HG02623 (cell line): ENCODE measurements at regions not wholly inside any gene's neighbourhood (a gene's known extent, or its start where the extent isn't known, plus 50 kb on each side); places are given as distances from the start of the nearest gene placed in this dataset.

Source experiments
- ATAC-seq: cut with Tn5 transposase; IDR thresholded peaks from one replicate; pipeline ENCODE4 v1.9.1; 2021; ENCODE audit warnings: moderate library complexity; ENCODE audit not compliant: unreplicated experiment

GRCh38 chr20:6693178-6693807 lies 74.2 kb upstream of the BMP2 start:
- ATAC-seq, result no peak

DNA sequence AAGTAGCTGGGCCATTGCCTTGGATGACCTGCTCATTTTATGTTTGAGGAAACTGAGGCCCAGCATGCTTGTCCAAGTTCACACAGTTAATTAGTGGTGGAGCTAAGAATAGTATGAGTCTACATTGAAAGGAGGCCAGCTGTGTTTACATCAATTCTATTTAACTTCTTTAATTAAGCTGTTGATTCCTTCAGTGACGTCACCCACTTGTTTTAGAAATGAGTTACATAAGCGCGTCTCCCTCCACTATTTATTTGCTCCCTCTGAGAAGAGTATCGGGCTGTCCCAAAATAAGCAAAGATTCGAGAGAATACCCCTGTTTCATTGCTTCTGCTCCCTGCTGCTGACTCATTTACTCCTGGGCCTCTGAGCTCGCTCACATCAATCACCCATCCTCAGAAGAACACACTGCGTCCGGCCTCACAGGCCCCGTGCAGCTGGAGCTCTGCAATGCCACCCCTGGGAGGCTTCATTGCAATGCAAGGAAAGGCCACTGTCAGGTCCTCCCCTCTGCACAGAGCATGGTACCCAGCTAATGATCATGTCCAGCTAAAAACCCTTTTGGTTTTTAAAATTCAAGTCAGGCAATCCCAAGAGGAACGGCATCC lies 74.8 kb upstream of the BMP2 start:
- no peak for ATAC-seq

DNA sequence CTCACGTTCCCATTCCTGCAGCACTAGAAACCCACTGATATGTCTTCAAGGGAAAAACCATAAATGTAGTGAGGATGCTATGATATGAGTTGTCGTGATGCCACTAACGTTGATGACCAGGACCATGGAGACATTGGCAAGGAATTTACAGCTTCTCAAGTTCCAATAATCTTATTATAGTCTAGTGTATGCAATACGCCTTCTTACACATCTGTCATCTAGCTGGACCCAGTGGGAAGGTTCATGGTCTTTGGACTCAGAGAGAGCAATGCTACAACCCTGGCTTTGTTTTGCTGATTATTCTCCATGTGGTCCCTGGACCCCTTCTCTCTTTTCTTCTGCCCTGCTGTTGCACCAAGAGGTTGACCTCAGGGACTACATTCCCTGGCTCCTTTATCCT lies 76.0 kb upstream of the BMP2 start:
- no peak for ATAC-seq

DNA sequence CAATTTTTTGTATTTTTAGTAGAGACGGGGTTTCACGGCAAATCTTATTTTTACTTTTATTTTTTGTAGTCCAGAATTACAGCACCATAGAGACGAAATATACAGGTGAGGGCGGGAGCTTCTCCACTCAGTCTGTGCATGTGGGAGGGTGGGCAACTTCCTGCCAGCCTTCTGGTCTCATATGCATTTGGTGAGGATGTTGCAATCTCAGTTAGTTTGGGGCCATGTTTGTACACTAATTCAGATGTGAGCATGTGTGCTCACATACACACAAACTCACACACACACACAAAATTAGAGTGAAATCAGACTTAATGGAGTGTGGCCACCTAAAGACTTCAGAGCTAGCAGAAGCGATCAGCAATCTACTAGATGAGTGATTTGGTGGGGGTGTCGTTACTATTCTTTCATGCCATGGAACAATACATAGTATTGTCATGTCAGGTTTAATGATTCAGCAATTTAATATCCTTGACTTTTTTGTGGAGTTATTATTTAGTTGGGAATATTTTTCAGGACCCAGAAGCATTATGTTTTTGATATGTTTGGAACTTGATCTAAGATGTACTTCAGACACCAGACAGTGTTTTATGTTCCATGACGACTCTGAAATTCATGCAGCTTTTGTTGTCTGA lies 78.0 kb upstream of the BMP2 start:
- no peak for ATAC-seq

DNA sequence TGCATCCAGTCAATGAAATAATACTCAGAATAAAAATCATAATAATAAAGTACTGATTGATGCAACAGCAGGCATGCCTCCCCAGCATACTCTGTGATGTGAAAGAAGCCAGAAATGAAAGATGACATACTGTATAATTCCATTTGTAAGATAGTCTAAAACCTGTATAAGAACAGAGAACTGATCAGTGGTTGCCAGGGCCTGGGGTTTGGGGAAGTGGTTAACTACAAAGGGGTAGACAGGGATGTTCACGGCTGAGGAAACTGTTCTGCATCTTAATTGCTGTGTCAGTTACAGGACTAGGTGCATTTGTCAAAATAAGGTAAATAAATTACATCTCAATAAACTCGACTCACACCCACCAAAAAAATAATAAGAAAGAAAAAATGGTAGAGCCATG lies 81.3 kb upstream of the BMP2 start:
- no peak for ATAC-seq

GRCh38 chr20:6685626-6686025 lies 81.9 kb upstream of the BMP2 start:
- no peak for ATAC-seq

GRCh38 chr20:6685181-6685582 lies 82.3 kb upstream of the BMP2 start:
- ATAC-seq, result no peak

- no peak for ATAC-seq
Observed at GRCh38 chr20:6683021-6683977, 84.2 kb upstream of the BMP2 start.

- ATAC-seq, result no peak
Observed at GRCh38 chr20:6680854-6681253, 86.6 kb upstream of the BMP2 start.

DNA sequence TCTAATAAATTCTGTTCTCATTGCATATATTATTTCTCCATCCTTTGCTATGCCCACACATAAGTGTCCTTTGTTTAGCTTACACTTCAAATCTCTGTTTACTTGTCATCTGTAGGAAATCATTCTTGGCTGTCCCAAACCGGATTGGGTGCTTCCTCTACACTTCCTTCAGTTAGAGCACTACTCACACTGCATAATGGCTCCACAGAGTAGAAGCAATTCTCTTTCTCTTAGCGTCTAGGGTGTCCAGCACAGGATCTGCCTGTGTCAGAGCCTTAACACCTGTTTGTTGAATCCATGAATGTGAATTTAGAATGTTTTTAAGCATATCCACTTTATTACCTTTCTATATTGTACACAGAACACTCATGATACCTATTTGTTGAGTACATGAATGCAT lies 87.0 kb upstream of the BMP2 start:
- no peak for ATAC-seq

DNA sequence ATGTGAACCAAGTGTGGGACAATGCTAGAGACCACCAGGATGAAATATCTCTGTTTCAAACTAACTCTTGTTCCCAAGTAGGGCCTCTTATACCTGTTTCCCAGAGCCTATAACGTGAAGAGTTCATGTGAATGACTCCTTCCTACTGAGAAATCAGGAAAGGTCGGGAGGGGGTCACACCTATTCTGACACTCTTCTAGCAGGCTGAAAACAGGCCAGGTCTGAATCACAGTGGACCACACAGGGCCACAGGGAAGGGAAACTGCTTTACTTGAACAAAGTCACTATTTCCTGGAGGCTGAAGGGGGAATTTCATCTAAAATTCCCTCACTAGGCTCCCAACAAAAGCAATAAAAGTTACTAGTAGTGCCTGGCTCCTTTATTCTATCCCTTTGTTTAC lies 88.4 kb upstream of the BMP2 start:
- ATAC-seq, result no peak

GRCh38 chr20:6678101-6678500 lies 89.4 kb upstream of the BMP2 start:
- ATAC-seq, result no peak

DNA sequence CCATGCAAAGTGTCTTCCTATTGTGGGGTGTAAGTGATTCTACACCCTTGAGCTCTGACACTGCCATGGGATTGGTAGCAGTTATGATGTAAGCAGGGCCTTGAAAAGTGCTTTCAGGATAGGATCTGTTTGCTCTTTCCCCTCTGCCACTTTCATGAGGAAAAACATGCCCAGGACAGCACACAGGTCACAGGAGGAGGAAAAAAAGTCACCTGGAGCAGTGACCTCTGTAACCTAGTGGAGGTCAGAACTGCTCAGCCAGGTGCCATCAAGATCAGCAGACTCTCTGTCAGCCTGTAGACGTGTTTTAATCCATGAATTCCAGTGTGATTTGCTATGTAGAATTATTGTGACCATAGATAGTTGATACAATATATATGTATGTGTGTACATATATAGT lies 92.7 kb upstream of the BMP2 start:
- ATAC-seq, result no peak

DNA sequence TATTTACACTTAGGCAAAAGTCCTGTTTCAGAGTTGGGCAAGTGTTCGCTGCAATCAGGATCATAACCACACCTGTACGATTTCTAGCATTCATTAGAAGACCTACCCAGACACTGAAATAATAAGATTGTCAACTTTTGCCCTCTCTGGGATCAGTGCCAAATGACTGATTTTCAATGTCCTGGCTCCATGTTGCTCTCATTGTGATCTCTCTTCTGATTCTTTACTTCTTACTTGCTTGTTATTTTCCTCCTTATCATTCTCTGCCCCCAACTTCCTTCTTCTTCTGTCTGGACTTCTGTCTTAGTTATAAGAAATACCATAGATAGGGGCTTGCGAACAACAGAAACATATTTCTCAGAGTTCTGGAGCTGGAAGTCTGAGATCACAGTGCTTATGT lies 94.4 kb upstream of the BMP2 start:
- no peak for ATAC-seq

- ATAC-seq, result no peak
Observed at GRCh38 chr20:6671829-6672228, 95.7 kb upstream of the BMP2 start.

DNA sequence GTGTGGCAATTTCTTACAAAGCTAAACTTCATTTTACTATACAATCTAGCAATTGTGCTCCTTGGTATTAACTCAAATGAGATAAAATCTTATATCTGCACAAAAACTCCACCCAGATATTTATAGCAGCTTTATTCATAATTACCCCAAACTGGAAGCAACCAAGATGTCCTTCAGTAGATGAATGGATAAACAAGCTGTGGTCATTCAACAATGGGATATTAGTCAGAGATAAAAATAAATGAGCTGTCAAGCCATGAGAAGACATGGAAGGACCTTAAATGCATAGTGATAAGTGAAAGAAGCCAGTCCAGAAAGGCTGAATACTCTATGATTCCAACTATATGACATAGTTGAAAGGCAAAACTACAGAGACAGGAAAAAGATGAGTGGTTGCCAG lies 98.9 kb upstream of the BMP2 start:
- ATAC-seq, result no peak

- no peak for ATAC-seq
Observed at GRCh38 chr20:6665621-6666355, 101.7 kb upstream of the BMP2 start.

- ATAC-seq, result no peak
Observed at GRCh38 chr20:6665161-6665560, 102.3 kb upstream of the BMP2 start.

GRCh38 chr20:6664574-6664973 lies 102.9 kb upstream of the BMP2 start:
- no peak for ATAC-seq

GRCh38 chr20:6663751-6664388 lies 103.6 kb upstream of the BMP2 start:
- no peak for ATAC-seq
